ENCODE measurements at regions not wholly inside any gene's neighbourhood (a gene's known extent, or its start where the extent isn't known, plus 50 kb on each side); places are given as distances from the start of the nearest gene placed in this dataset.
"Not testable (repeated sequence)": the region's sequence is repeated elsewhere in the genome, so short reads cannot be mapped to it uniquely, and the experiment has no call there.

- no peak for DNase-seq
Observed at GRCh38 chr7:41416208-41416595, 286.7 kb downstream of the INHBA start.

GRCh38 chr7:41415471-41416207 lies 287.3 kb downstream of the INHBA start:
- DNase-seq = no peak

- no peak for DNase-seq
Observed at GRCh38 chr7:41415051-41415450, 287.8 kb downstream of the INHBA start.

- no peak for DNase-seq
Observed at GRCh38 chr7:41404375-41405074, 298.4 kb downstream of the INHBA start.

- DNase-seq = no peak
Observed at GRCh38 chr7:41403291-41403690, 299.6 kb downstream of the INHBA start.

- no peak for DNase-seq
Observed at GRCh38 chr7:41401833-41402232, 301.1 kb downstream of the INHBA start.

GRCh38 chr7:41399171-41399570 lies 303.7 kb downstream of the INHBA start:
- no peak for DNase-seq

- DNase-seq = no peak
Observed at GRCh38 chr7:41391818-41392217, 311.1 kb downstream of the INHBA start.

- not testable (repeated sequence) for DNase-seq
Observed at GRCh38 chr7:41388933-41389332, 314.0 kb downstream of the INHBA start.

- no peak for DNase-seq
Observed at GRCh38 chr7:41385996-41386395, 316.9 kb downstream of the INHBA start.

GRCh38 chr7:41384418-41384817 lies 318.5 kb downstream of the INHBA start:
- DNase-seq = no peak

- DNase-seq = no peak
Observed at GRCh38 chr7:41383596-41383995, 319.3 kb downstream of the INHBA start.

GRCh38 chr7:41378156-41378555 lies 324.7 kb downstream of the INHBA start:
- DNase-seq = no peak

- no peak for DNase-seq
Observed at GRCh38 chr7:41375582-41375981, 327.3 kb downstream of the INHBA start.

GRCh38 chr7:41374150-41374848 lies 328.6 kb downstream of the INHBA start:
- DNase-seq = no peak

GRCh38 chr7:41367967-41368882 lies 334.7 kb downstream of the INHBA start:
- DNase-seq = no peak

- DNase-seq = no peak
Observed at GRCh38 chr7:41351091-41351490, 351.8 kb downstream of the INHBA start.

- no peak for DNase-seq
Observed at GRCh38 chr7:41346878-41347277, 356.0 kb downstream of the INHBA start.

GRCh38 chr7:41339913-41340676 lies 362.8 kb downstream of the INHBA start:
- DNase-seq = no peak

GRCh38 chr7:41336981-41337380 lies 365.9 kb downstream of the INHBA start:
- DNase-seq = no peak

- no peak for DNase-seq
Observed at GRCh38 chr7:41336455-41336952, 366.4 kb downstream of the INHBA start.

All from NCI-H1048 (cell line).